ENCODE measurements at regions not wholly inside any gene's neighbourhood (a gene's known extent, or its start where the extent isn't known, plus 50 kb on each side); places are given as distances from the start of the nearest gene placed in this dataset.

DNA sequence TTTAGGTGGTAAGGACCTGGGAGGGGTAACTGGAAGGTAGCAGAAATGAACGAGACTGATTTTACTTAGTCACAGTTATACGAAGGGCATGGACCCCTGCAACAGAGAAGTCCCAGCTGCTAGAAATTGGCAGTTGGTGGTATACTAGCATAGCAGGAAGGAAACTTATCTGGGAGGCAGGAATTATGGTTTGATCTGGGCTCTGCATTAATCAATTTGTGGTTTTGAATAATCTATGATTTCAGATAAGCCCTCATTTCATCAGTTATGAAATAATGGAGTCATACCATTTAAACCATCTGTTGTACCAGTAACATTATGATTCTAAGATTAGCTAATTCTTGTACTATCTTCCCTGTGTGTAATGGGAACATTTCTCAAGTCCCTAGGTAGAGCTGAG lies 54.0 kb upstream of the TMEM229A start (continued):
- TF ChIP-seq RBBP5 (IDR thresholded peaks at IDR 0.05; ENCODE audit: borderline replicate concordance, low read depth, low read length) (no peak), HDAC2 (IDR thresholded peaks at IDR 0.05; ENCODE audit: borderline replicate concordance in 1 of 2, low read depth in 2 of 2, low read length in 2 of 2) (no peak), TAF1 (IDR thresholded peaks at IDR 0.05; ENCODE audit: low read depth, low read length) (no peak), EP300 (IDR thresholded peaks at IDR 0.05; ENCODE audit: borderline replicate concordance in 1 of 2, low read depth in 2 of 2, low read length in 2 of 2) (no peak), CREB1 (IDR thresholded peaks at IDR 0.05) (no peak), CBX5 (IDR thresholded peaks at IDR 0.05; ENCODE audit: low read depth, low read length) (no peak), RXRA (IDR thresholded peaks at IDR 0.05; ENCODE audit: insufficient read depth, low read depth, low read length) (no peak), KDM1A (IDR thresholded peaks at IDR 0.05; ENCODE audit: borderline replicate concordance, low read length) (no peak)
